Spinal cord (tissue), 9 donors: ENCODE measurements at regions not wholly inside any gene's neighbourhood (a gene's known extent, or its start where the extent isn't known, plus 50 kb on each side); places are given as distances from the start of the nearest gene placed in this dataset.

Experiments
- DNase-seq, 6 donors: peaks; one replicate each; pipeline versions ENCODE4 v3.0.0 to v3.0.0-alpha.2; 2013 to 2015; ENCODE audit warnings: low spot score in 6 of 6, low read depth in 4 of 6
- H3K27ac ChIP-seq: one replicate; pipeline ENCODE4 v1.5.1; 2013; ENCODE audit warnings: low read depth, low read length, control low read depth
- H3K27me3 ChIP-seq: one replicate; pipeline ENCODE4 v1.6.1; 2013; ENCODE audit warnings: low read length; ENCODE audit not compliant: control insufficient read depth, insufficient read depth
- H3K36me3 ChIP-seq: one replicate; pipeline ENCODE4 v1.6.1; 2013; ENCODE audit warnings: low read length; ENCODE audit not compliant: control insufficient read depth, insufficient read depth
- H3K4me1 ChIP-seq: one replicate; pipeline ENCODE4 v1.6.1; 2013; ENCODE audit warnings: low read length; ENCODE audit not compliant: control insufficient read depth, insufficient read depth
- H3K4me3 ChIP-seq: one replicate; pipeline ENCODE4 v1.5.1; 2013; ENCODE audit warnings: low read depth, low read length, control low read depth
- H3K9me3 ChIP-seq: one replicate; pipeline ENCODE4 v1.6.1; 2013; ENCODE audit warnings: low read length; ENCODE audit not compliant: control insufficient read depth, insufficient read depth
- WGBS: methylation state at CpG from one replicate; pipeline ENCODE4 v1.1.5; 2013; ENCODE audit warnings: missing lambda C conversion rate; ENCODE audit not compliant: insufficient coverage; 5-methylcytosine and 5-hydroxymethylcytosine counted together
- donor health status: healthy.

- peak in 2 of 6 donors; percentile 17 to 44 for DNase-seq
- Histone ChIP-seq H3K27ac (no peak overlapping the region), H3K9me3 (peaks cover 2% of the 10 kb centered on the region), H3K36me3 (no peaks in the 10 kb centered on the region), H3K4me1 (no peaks in the 10 kb centered on the region), H3K4me3 (no peak overlapping the region), H3K27me3 (no peaks in the 10 kb centered on the region)
- 74% methylated on average over 11 of the region's 11 CpGs for WGBS
Measured at GRCh38 chr10:130795819-130796218, 515.7 kb downstream of the TCERG1L start.

- no peak for DNase-seq
- Histone ChIP-seq H3K4me1 (no peaks in the 10 kb centered on the region), H3K27me3 (no peaks in the 10 kb centered on the region), H3K9me3 (no peaks in the 10 kb centered on the region), H3K4me3 (no peak overlapping the region), H3K27ac (no peak overlapping the region), H3K36me3 (no peaks in the 10 kb centered on the region)
- WGBS, result 92% methylated on average over 4 of the region's 6 CpGs
Measured at GRCh38 chr10:130799532-130799931, 512.0 kb downstream of the TCERG1L start.

DNA sequence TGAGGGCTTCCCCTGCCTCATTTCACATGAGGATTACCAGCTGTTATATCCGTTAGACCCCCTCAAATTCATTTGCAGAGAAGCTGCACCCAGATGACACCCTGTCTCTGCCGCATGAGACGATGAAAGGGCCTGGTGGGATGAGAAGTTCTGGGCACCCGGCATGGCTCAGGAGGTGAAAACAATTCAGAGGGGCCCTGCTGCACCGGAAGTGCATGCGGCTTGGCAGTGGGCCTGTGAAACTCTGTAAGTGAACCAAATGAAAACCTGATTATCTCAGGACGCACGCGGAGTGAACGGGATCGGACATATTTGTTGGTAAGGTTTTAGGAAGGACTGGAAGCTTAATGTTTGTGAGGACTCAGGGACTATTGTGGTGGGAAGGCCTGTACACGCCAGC lies 511.2 kb downstream of the TCERG1L start:
- Histone ChIP-seq H3K27ac (no peak overlapping the region), H3K36me3 (no peaks in the 10 kb centered on the region), H3K27me3 (no peaks in the 10 kb centered on the region), H3K4me1 (no peaks in the 10 kb centered on the region), H3K4me3 (no peak overlapping the region), H3K9me3 (no peaks in the 10 kb centered on the region)
- DNase-seq, result no peak
- 84% methylated on average over 6 of the region's 12 CpGs for WGBS

DNA sequence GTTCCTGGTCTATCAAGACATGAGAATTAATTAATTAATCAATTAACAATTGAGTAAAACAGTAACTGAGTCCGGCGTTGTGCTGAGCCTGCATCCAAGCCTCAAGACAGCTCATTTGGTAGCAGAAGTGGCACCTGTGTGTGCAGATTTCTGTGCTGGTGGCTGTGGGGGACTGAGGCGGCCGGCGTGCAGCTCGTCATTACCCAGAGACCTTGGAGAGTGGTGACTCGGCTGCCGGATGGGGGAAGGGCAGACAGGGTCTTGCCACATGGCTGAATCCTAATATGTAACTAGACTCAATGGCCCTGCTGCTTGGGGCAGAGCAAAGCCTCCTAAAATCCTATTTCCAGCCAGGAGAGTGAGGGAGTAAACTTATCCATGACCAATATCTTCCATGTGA lies 510.2 kb downstream of the TCERG1L start:
- no peak overlapping the region for H3K27ac ChIP-seq
- WGBS, result no CpG with 5 or more reads among the region's 8 CpGs
- no peak for DNase-seq

DNA sequence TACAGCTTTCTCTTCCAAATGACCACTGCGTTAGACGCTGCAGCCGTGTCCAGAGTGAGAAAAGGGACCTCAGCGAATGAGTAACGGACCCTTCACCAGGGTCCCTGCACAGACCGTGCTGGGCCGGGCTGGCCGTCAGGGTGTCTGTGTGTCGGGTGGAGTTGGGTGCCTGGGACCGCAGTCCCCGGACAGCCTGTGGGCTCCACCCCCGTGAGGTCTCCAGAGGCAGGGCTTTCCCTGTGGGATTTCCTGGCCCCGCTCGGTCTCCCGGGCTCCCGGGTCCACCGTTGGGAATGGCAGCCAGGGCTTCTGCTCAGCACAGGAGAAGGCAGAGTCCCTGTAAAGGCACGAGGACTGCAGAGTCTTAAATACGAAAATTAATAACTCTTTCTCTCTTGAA lies 509.7 kb downstream of the TCERG1L start:
- H3K4me3 ChIP-seq, result no peak overlapping the region
- DNase-seq, result no peak
- no peaks in the 10 kb centered on the region for H3K4me1 ChIP-seq
- no peaks in the 10 kb centered on the region for H3K9me3 ChIP-seq
- H3K27me3 ChIP-seq, result no peaks in the 10 kb centered on the region
- H3K27ac ChIP-seq, result no peak overlapping the region
- H3K36me3 ChIP-seq, result no peaks in the 10 kb centered on the region
- whole genome bisulfite sequencing, result 88% methylated on average over 14 of the region's 19 CpGs

More for the DNA sequence above, 510.2 kb downstream of the TCERG1L start:
- Histone ChIP-seq H3K9me3 (no peaks in the 10 kb centered on the region), H3K4me1 (no peaks in the 10 kb centered on the region), H3K36me3 (no peaks in the 10 kb centered on the region), H3K4me3 (no peak overlapping the region), H3K27me3 (no peaks in the 10 kb centered on the region)

DNA sequence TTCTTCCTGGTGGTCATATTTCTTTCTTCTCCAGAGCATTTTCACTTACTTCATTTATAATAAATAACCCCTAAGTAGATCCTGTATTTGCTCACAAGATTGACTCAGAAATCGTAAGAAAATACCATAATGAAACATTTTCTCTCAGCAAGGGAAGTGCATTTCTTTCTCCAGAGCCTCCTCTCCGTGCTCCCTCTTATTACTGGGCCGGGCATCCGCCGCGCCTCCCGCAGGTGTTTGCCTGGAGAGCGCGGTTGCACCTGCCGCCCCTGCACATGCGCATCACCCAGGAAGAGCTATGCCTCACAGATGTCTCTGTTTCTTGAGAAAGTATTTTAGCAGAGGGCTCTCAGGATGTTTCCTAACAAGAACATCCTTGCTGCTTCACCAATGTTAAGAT lies 509.2 kb downstream of the TCERG1L start:
- WGBS, result 96% methylated on average over 5 of the region's 11 CpGs
- Histone ChIP-seq H3K27ac (no peak overlapping the region), H3K4me1 (no peaks in the 10 kb centered on the region), H3K27me3 (no peaks in the 10 kb centered on the region), H3K4me3 (no peak overlapping the region), H3K36me3 (no peaks in the 10 kb centered on the region), H3K9me3 (no peaks in the 10 kb centered on the region)
- peak in 1 of 6 donors; percentile 21 for DNase-seq

- Histone ChIP-seq H3K9me3 (no peaks in the 10 kb centered on the region), H3K36me3 (no peaks in the 10 kb centered on the region), H3K4me1 (no peaks in the 10 kb centered on the region), H3K4me3 (no peak overlapping the region), H3K27me3 (no peaks in the 10 kb centered on the region), H3K27ac (no peak overlapping the region)
- WGBS, result 81% methylated on average over 7 of the region's 8 CpGs
- DNase-seq, result no peak
Measured at GRCh38 chr10:130804281-130804680, 507.2 kb downstream of the TCERG1L start.

- DNase-seq, result no peak
- H3K36me3 ChIP-seq, result no peaks in the 10 kb centered on the region
- no peaks in the 10 kb centered on the region for H3K27me3 ChIP-seq
- no peak overlapping the region for H3K27ac ChIP-seq
- no peaks in the 10 kb centered on the region for H3K9me3 ChIP-seq
- no peak overlapping the region for H3K4me3 ChIP-seq
- H3K4me1 ChIP-seq, result peaks cover 3% of the 10 kb centered on the region
- 87% methylated on average over 4 of the region's 8 CpGs for whole genome bisulfite sequencing
Measured at GRCh38 chr10:130804778-130805634, 506.5 kb downstream of the TCERG1L start.

GRCh38 chr10:130805635-130806030 lies 505.9 kb downstream of the TCERG1L start:
- Histone ChIP-seq H3K4me3 (no peak overlapping the region), H3K4me1 (peaks cover 6% of the 10 kb centered on the region), H3K27me3 (peaks cover 2% of the 10 kb centered on the region), H3K36me3 (no peaks in the 10 kb centered on the region), H3K27ac (no peak overlapping the region), H3K9me3 (no peaks in the 10 kb centered on the region)
- DNase-seq, result no peak
- WGBS, result 90% methylated on average over 7 of the region's 8 CpGs

DNA sequence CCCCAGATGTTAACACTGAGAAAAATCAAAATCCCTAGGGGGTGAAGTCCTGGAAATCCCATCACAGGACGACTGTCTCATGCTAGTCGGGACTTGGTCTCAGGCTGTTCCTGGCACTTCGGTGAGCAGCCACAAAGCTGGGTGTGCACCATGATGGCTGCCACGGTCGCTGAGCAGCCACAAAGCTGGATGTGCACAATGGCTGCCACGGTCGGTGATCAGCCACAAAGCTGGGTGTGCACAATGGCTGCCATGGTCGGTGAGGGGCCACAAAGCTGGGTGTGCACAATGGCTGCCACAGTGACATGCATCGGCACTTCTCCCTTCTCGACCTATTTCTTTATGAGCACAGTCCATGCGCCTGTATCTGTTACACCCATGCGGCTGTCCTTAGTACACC lies 505.1 kb downstream of the TCERG1L start:
- Histone ChIP-seq H3K9me3 (no peaks in the 10 kb centered on the region), H3K27ac (no peak overlapping the region), H3K36me3 (no peaks in the 10 kb centered on the region), H3K27me3 (peaks cover 2% of the 10 kb centered on the region), H3K4me1 (peaks cover 6% of the 10 kb centered on the region), H3K4me3 (no peak overlapping the region)
- no peak for DNase-seq
- WGBS, result 93% methylated on average over 9 of the region's 12 CpGs
